H1 (cell line): ENCODE measurements at regions not wholly inside any gene's neighbourhood (a gene's known extent, or its start where the extent isn't known, plus 50 kb on each side); places are given as distances from the start of the nearest gene placed in this dataset.

ENCODE experiments used
- CTCF ChIA-PET: fragments of 300-600 bp; sonication (Branson Sonifier 250); formaldehyde crosslinking; loops from one replicate; lab custom pipeline; 2021; ENCODE audit not compliant: partially characterized antibody; lab: Charles Lee
- POLR2A ChIA-PET: fragments of 300-600 bp; sonication (Branson Sonifier 250); formaldehyde crosslinking; loops from one replicate; lab custom pipeline; 2021; ENCODE audit warnings: inconsistent platforms; ENCODE audit not compliant: partially characterized antibody; lab: Charles Lee
- DNase-seq, 2 experiments: peaks; one replicate each; pipeline versions ENCODE4 v3.0.0 to v3.0.0-alpha.2; 2010 to 2022; ENCODE audit warnings: low spot score in 2 of 2, low read depth in 1 of 2, mixed read lengths in 1 of 2
- FAIRE-seq: peaks from 2 replicates; lab custom pipeline; 2011; peaks lifted over from hg19 to GRCh38; lab: Jason Lieb, UNC
- H2AFZ ChIP-seq: 2 replicates; pipeline ENCODE4 v1.8.1; 2012; ENCODE audit warnings: low read length, inconsistent platforms
- H2AK5ac ChIP-seq: 2 replicates; pipeline ENCODE4 v1.6.1; 2013; ENCODE audit warnings: low read depth, low read length
- H2BK120ac ChIP-seq: replicated peaks from 2 replicates; pipeline ENCODE3; 2013; ENCODE audit warnings: low read depth, low read length, inconsistent platforms
- H2BK12ac ChIP-seq: 2 replicates; pipeline ENCODE4 v1.6.1; 2013; ENCODE audit warnings: low read depth, low read length
- H2BK15ac ChIP-seq: 2 replicates; pipeline ENCODE4 v1.6.1; 2013; ENCODE audit warnings: low read length
- H2BK20ac ChIP-seq: 2 replicates; pipeline ENCODE4 v1.6.1; 2013; ENCODE audit warnings: low read length
- H2BK5ac ChIP-seq: 2 replicates; pipeline ENCODE4 v1.6.1; 2013; ENCODE audit warnings: low read depth, low read length
- H3K14ac ChIP-seq: 2 replicates; pipeline ENCODE4 v1.6.1; 2013; ENCODE audit warnings: inconsistent platforms; ENCODE audit not compliant: insufficient read length
- H3K18ac ChIP-seq: 2 replicates; pipeline ENCODE4 v1.6.1; 2013; ENCODE audit warnings: low read length; ENCODE audit errors: extremely low read depth
- H3K23ac ChIP-seq: 2 replicates; pipeline ENCODE4 v1.6.1; 2013; ENCODE audit warnings: inconsistent platforms; ENCODE audit not compliant: insufficient read length
- H3K23me2 ChIP-seq: 2 replicates; pipeline ENCODE4 v1.6.1; 2013; ENCODE audit warnings: low read depth, low read length
- H3K27ac ChIP-seq: 2 replicates; pipeline ENCODE4 v1.6.1; 2011; ENCODE audit warnings: low read depth, low read length, inconsistent platforms
- H3K27me3 ChIP-seq, 4 experiments: replicated peaks in 1 of 4; 1 replicate in 1 of 4; 2 replicates in 3 of 4; pipeline versions ENCODE4 v1.6.1 to v1.8.1; 2011 to 2013; ENCODE audit warnings: low read length in 3 of 4, mild to moderate bottlenecking in 3 of 4, inconsistent platforms in 2 of 4, mixed read lengths in 2 of 4, moderate library complexity in 1 of 4; ENCODE audit not compliant: control insufficient read depth in 3 of 4, insufficient read depth in 3 of 4; ENCODE audit errors: extremely low read depth in 1 of 4
- H3K36me3 ChIP-seq, 4 experiments: 2 replicates each; pipeline versions ENCODE4 v1.6.1 to v1.8.1; 2011 to 2013; ENCODE audit warnings: mild to moderate bottlenecking in 4 of 4, low read length in 3 of 4, moderate library complexity in 2 of 4, control low read depth in 1 of 4, inconsistent platforms in 1 of 4; ENCODE audit not compliant: insufficient read depth in 4 of 4, control insufficient read depth in 2 of 4
- H3K4ac ChIP-seq: replicated peaks from 2 replicates; pipeline ENCODE3; 2013; ENCODE audit warnings: low read length, low read depth, mixed read lengths, inconsistent platforms; ENCODE audit not compliant: insufficient read length
- H3K4me1 ChIP-seq, 4 experiments: replicated peaks in 1 of 4; 1 replicate in 1 of 4; 2 replicates in 3 of 4; pipeline versions ENCODE4 v1.6.1 to v1.8.1; 2011 to 2013; ENCODE audit warnings: low read length in 3 of 4, inconsistent platforms in 2 of 4, mixed read lengths in 1 of 4; ENCODE audit not compliant: insufficient read depth in 4 of 4, control insufficient read depth in 3 of 4
- H3K4me2 ChIP-seq, 2 experiments: 2 replicates each; pipeline versions ENCODE4 v1.6.1 to v1.8.1; 2011 to 2013; ENCODE audit warnings: low read depth in 2 of 2, low read length in 2 of 2, control low read depth in 1 of 2, inconsistent platforms in 1 of 2, mild to moderate bottlenecking in 1 of 2; ENCODE audit not compliant: insufficient read depth in 1 of 2
- H3K4me3 ChIP-seq, 4 experiments: fragments of 200-600, 300-600 bp in 1 of 4; sonication (generic), shearing (Covaris generic), sonication (Bioruptor Twin) in 1 of 4; 2 replicates each; pipeline versions ENCODE4 v1.5.1 to v1.8.1; 2011 to 2016; ENCODE audit warnings: low read length in 4 of 4, low read depth in 3 of 4, control low read depth in 2 of 4, inconsistent platforms in 2 of 4, mild to moderate bottlenecking in 2 of 4, mixed read lengths in 1 of 4, moderate library complexity in 1 of 4; ENCODE audit not compliant: insufficient read depth in 2 of 4; ENCODE audit errors: extremely low read depth in 1 of 4
- H3K56ac ChIP-seq: replicated peaks from 2 replicates; pipeline ENCODE3; 2013; ENCODE audit warnings: low read depth, mild to moderate bottlenecking, mixed read lengths, low read length, inconsistent platforms; ENCODE audit not compliant: insufficient read length
- H3K79me1 ChIP-seq: 2 replicates; pipeline ENCODE4 v1.6.1; 2013; ENCODE audit warnings: low read depth, low read length, control low read depth
- H3K79me2 ChIP-seq, 2 experiments: 2 replicates each; pipeline versions ENCODE4 v1.6.1 to v1.8.1; 2012 to 2013; ENCODE audit warnings: low read length in 2 of 2, mild to moderate bottlenecking in 2 of 2, inconsistent platforms in 1 of 2; ENCODE audit not compliant: insufficient read depth in 2 of 2, control insufficient read depth in 1 of 2
- H3K9ac ChIP-seq, 4 experiments: replicated peaks in 1 of 4; 1 replicate in 1 of 4; 2 replicates in 3 of 4; pipeline versions ENCODE4 v1.6.1 to v1.8.1; 2011 to 2013; ENCODE audit warnings: low read depth in 3 of 4, low read length in 3 of 4, control low read depth in 2 of 4, mild to moderate bottlenecking in 2 of 4, moderate library complexity in 2 of 4, inconsistent platforms in 1 of 4; ENCODE audit errors: extremely low read depth in 1 of 4
- H3K9me3 ChIP-seq, 2 experiments: 2 replicates each; pipeline versions ENCODE4 v1.6.1 to v1.8.1; 2012 to 2013; ENCODE audit warnings: mild to moderate bottlenecking in 2 of 2, moderate library complexity in 2 of 2, control low read depth in 1 of 2, inconsistent platforms in 1 of 2, low read depth in 1 of 2, low read length in 1 of 2, mixed read lengths in 1 of 2; ENCODE audit not compliant: insufficient read depth in 2 of 2
- H4K20me1 ChIP-seq, 2 experiments: replicated peaks in 1 of 2; 2 replicates each; pipeline versions ENCODE3 to v1.8.1; 2011 to 2013; ENCODE audit warnings: inconsistent platforms in 2 of 2, low read length in 2 of 2, mild to moderate bottlenecking in 1 of 2; ENCODE audit not compliant: insufficient read depth in 2 of 2, control insufficient read depth in 1 of 2
- H4K5ac ChIP-seq: 2 replicates; pipeline ENCODE4 v1.6.1; 2013; ENCODE audit warnings: low read length, low read depth, mixed read lengths, inconsistent platforms; ENCODE audit not compliant: insufficient read length
- H4K8ac ChIP-seq: 2 replicates; pipeline ENCODE4 v1.8.0; 2013; ENCODE audit warnings: mild to moderate bottlenecking, moderate library complexity, low read length, inconsistent platforms; ENCODE audit not compliant: insufficient read depth; ENCODE audit errors: extremely low read depth
- H4K91ac ChIP-seq: replicated peaks from 2 replicates; pipeline ENCODE3; 2013; ENCODE audit warnings: low read length, mixed read lengths, inconsistent platforms; ENCODE audit not compliant: insufficient read length
- BCL11A ChIP-seq, 2 experiments: IDR thresholded peaks; one replicate each; pipeline ENCODE4 v1.6.1; 2011; ENCODE audit warnings: low read depth in 2 of 2, low read length in 2 of 2, mild to moderate bottlenecking in 2 of 2
- BRCA1 ChIP-seq: IDR thresholded peaks from 2 replicates; pipeline ENCODE4 v1.6.1; 2012; ENCODE audit warnings: low read depth, low read length, improper control_type of control experiment
- CBX5 ChIP-seq: fragments of 300-800, 300-1000 bp; sonication (generic); IDR thresholded peaks from 2 replicates; pipeline ENCODE4 v1.7.1; 2016; ENCODE audit warnings: antibody characterized with exemption, low read length, low read depth
- CBX8 ChIP-seq: fragments of 300-800, 300-1000 bp; sonication (generic); IDR thresholded peaks from 2 replicates; pipeline ENCODE4 v1.7.1; 2016; ENCODE audit warnings: low read depth, low read length, borderline replicate concordance
- CTBP2 ChIP-seq: IDR thresholded peaks from 2 replicates; pipeline ENCODE4 v1.7.0; 2011; ENCODE audit warnings: borderline replicate concordance, mild to moderate bottlenecking, moderate library complexity, mixed read lengths, low read length; ENCODE audit not compliant: insufficient read depth, insufficient read length
- EP300 ChIP-seq, 2 experiments: IDR thresholded peaks; 1 replicate in 1 of 2; 2 replicates in 1 of 2; pipeline ENCODE4 v1.6.1; 2011 to 2012; ENCODE audit warnings: low read depth in 2 of 2, low read length in 2 of 2, mild to moderate bottlenecking in 2 of 2, borderline replicate concordance in 1 of 2, inconsistent platforms in 1 of 2, moderate library complexity in 1 of 2
- KDM1A ChIP-seq: fragments of 200-600, 300-600 bp; sonication (generic); IDR thresholded peaks from 2 replicates; pipeline ENCODE4 v1.7.1; 2016; ENCODE audit warnings: mild to moderate bottlenecking, low read length, borderline replicate concordance
- PHF8 ChIP-seq: fragments of 200-600 bp; sonication (generic); conservative IDR thresholded peaks from 2 replicates; pipeline ENCODE4 v1.7.1; 2012; ENCODE audit warnings: low read depth, mild to moderate bottlenecking, inconsistent platforms, low read length, moderate library complexity
- RXRA ChIP-seq: IDR thresholded peaks from 2 replicates; pipeline ENCODE4 v1.6.1; 2011; ENCODE audit warnings: low read depth, mild to moderate bottlenecking, low read length, moderate library complexity; ENCODE audit not compliant: insufficient read depth
- SIX5 ChIP-seq: IDR thresholded peaks from 2 replicates; pipeline ENCODE4 v1.6.1; 2011; ENCODE audit warnings: mild to moderate bottlenecking, low read depth, low read length
- SP2 ChIP-seq: IDR thresholded peaks from 2 replicates; pipeline ENCODE4 v1.6.1; 2012; ENCODE audit warnings: mild to moderate bottlenecking, low read length, inconsistent platforms
- TCF12 ChIP-seq: IDR thresholded peaks from 2 replicates; pipeline ENCODE4 v1.6.1; 2011; ENCODE audit warnings: low read depth, mild to moderate bottlenecking, low read length
- YY1 ChIP-seq: IDR thresholded peaks from 2 replicates; pipeline ENCODE4 v1.6.1; 2011; ENCODE audit warnings: low read depth, mild to moderate bottlenecking, low read length
- WGBS, 2 experiments: shearing (Covaris generic) in 1 of 2; methylation state at CpG; one replicate each; pipeline versions ENCODE4 v1.1.6 to v1.1.7; 2013 to 2015; ENCODE audit warnings: low lambda C conversion rate in 2 of 2, mixed read lengths in 2 of 2, inconsistent platforms in 1 of 2, low coverage in 1 of 2, missing lambda C conversion rate in 1 of 2; ENCODE audit not compliant: insufficient replicate concordance in 2 of 2, insufficient coverage in 1 of 2, insufficient read length in 1 of 2; ENCODE audit errors: extremely low coverage in 1 of 2, missing lambda C conversion rate in 1 of 2; 5-methylcytosine and 5-hydroxymethylcytosine counted together

GRCh38 chrX:7218321-7219152, 70.6 kb upstream of the PUDP start:
- Histone ChIP-seq H2BK5ac (no peak overlapping the region), H2BK120ac (no peak overlapping the region), H2BK20ac (no peak overlapping the region), H3K23ac (no peak overlapping the region), H2BK15ac (no peak overlapping the region), H3K4ac (no peak overlapping the region), H2AK5ac (no peak overlapping the region), H3K4me3 (no peak overlapping the region), H2BK12ac (no peak overlapping the region), H3K27me3 (no peaks in the 10 kb centered on the region), H2AFZ (no peak overlapping the region), H3K79me1 (no peaks in the 10 kb centered on the region), H3K14ac (no peak overlapping the region), H4K91ac (no peak overlapping the region), H4K8ac (no peak overlapping the region), H4K5ac (no peak overlapping the region), H3K4me2 (no peak overlapping the region), H3K4me1 (no peaks in the 10 kb centered on the region), H3K27ac (no peak overlapping the region), H3K79me2 (no peaks in the 10 kb centered on the region), H3K23me2 (no peaks in the 10 kb centered on the region), H3K18ac (no peak overlapping the region), H3K56ac (no peak overlapping the region), H4K20me1 (no peaks in the 10 kb centered on the region), H3K9ac (no peak overlapping the region), H3K36me3 (no peaks in the 10 kb centered on the region), H3K9me3 (no peaks in the 10 kb centered on the region)
- FAIRE-seq (peak; percentile 19), DNase-seq (no peak)
- ChIA-PET CTCF (interaction anchor here (1.3 kb wide), 1 partner anchor 27 kb away, joined by 3 read pairs; no protein-coding TSS in a partner anchor), POLR2A (no interaction called here)
- 90% methylated on average over 8 of the region's 8 CpGs; no CpG with 5 or more reads in 1 of the 2 experiments for WGBS, 2 experiments
- TF ChIP-seq BCL11A (IDR thresholded peaks at IDR 0.05; ENCODE audit: low read depth in 2 of 2, low read length in 2 of 2) (no peak), EP300 (IDR thresholded peaks at IDR 0.05; ENCODE audit: borderline replicate concordance in 1 of 2, low read depth in 2 of 2, low read length in 2 of 2) (no peak), CTBP2 (no peak), YY1 (no peak), KDM1A (no peak), SIX5 (no peak), CBX8 (no peak), BRCA1 (no peak), TCF12 (no peak), CBX5 (no peak), RXRA (no peak), PHF8 (no peak), SP2 (no peak)
